ENCODE measurements at regions not wholly inside any gene's neighbourhood (a gene's known extent, or its start where the extent isn't known, plus 50 kb on each side); places are given as distances from the start of the nearest gene placed in this dataset.

- TF ChIP-seq POLR2A (IDR thresholded peaks at IDR 0.05) (no peak), CTCF (IDR thresholded peaks at IDR 0.05) (no peak), POLR2AphosphoS5 (IDR thresholded peaks at IDR 0.05) (no peak), EP300 (IDR thresholded peaks at IDR 0.05) (no peak)
Observed at GRCh38 chr4:10237131-10237530, 120.5 kb upstream of the WDR1 start.
